ENCODE measurements at regions not wholly inside any gene's neighbourhood (a gene's known extent, or its start where the extent isn't known, plus 50 kb on each side); places are given as distances from the start of the nearest gene placed in this dataset.

GRCh38 chr1:72362538-72362937 is 80.2 kb upstream of the NEGR1 start:
- Histone ChIP-seq H3K9me3 (no peaks in the 10 kb centered on the region), H3K27ac (no peak overlapping the region), H3K36me3 (no peaks in the 10 kb centered on the region), H3K27me3 (no peaks in the 10 kb centered on the region), H3K4me3 (no peak overlapping the region), H3K4me1 (no peaks in the 10 kb centered on the region)
- no peak for DNase-seq (ENCODE audit: low spot score)
- no peak for TF ChIP-seq CTCF (IDR thresholded peaks at IDR 0.05)

DNA sequence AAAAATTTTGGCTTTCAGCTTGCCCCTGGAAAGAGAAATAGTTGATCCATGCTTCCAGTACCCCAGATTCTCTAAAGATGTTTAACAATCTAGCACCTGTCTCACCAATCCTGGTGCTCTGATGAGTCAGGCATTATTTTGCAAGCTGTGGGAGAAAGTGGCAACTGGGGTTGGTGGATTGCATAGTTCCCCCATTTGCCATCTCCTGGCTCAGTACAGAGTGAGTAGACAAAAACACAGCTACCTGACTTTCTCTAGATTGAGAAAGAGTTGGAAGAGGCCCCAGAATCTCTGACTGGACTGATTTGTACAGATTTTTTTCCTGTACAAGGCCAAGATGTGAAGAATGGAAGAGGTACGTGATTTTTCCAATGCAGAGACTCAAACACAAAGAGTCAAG is 75.1 kb upstream of the NEGR1 start:
- Histone ChIP-seq H3K4me3 (no peak overlapping the region), H3K4me1 (no peaks in the 10 kb centered on the region), H3K27me3 (no peaks in the 10 kb centered on the region), H3K9me3 (no peaks in the 10 kb centered on the region), H3K36me3 (no peaks in the 10 kb centered on the region), H3K27ac (no peak overlapping the region)
- TF ChIP-seq CTCF (IDR thresholded peaks at IDR 0.05) = no peak
- DNase-seq (ENCODE audit: low spot score) = no peak

- H3K27me3 ChIP-seq = no peaks in the 10 kb centered on the region
- H3K4me1 ChIP-seq = no peaks in the 10 kb centered on the region
- no peaks in the 10 kb centered on the region for H3K36me3 ChIP-seq
- no peak for DNase-seq (ENCODE audit: low spot score)
- H3K27ac ChIP-seq = no peak overlapping the region
- H3K9me3 ChIP-seq = no peaks in the 10 kb centered on the region
- TF ChIP-seq CTCF (IDR thresholded peaks at IDR 0.05) = no peak
- no peak overlapping the region for H3K4me3 ChIP-seq
Observed at GRCh38 chr1:72355899-72356298, 73.6 kb upstream of the NEGR1 start.

- no peak for TF ChIP-seq CTCF (IDR thresholded peaks at IDR 0.05)
- no peaks in the 10 kb centered on the region for H3K9me3 ChIP-seq
- H3K27me3 ChIP-seq = no peaks in the 10 kb centered on the region
- no peak overlapping the region for H3K4me3 ChIP-seq
- no peak for DNase-seq (ENCODE audit: low spot score)
- H3K27ac ChIP-seq = no peak overlapping the region
- no peaks in the 10 kb centered on the region for H3K36me3 ChIP-seq
- no peaks in the 10 kb centered on the region for H3K4me1 ChIP-seq
Observed at GRCh38 chr1:72341661-72342060, 59.3 kb upstream of the NEGR1 start.

GRCh38 chr1:72336776-72337175 is 54.4 kb upstream of the NEGR1 start:
- Histone ChIP-seq H3K9me3 (no peaks in the 10 kb centered on the region), H3K36me3 (no peaks in the 10 kb centered on the region), H3K4me1 (no peaks in the 10 kb centered on the region), H3K27ac (no peak overlapping the region), H3K27me3 (no peaks in the 10 kb centered on the region), H3K4me3 (no peak overlapping the region)
- no peak for DNase-seq (ENCODE audit: low spot score)
- TF ChIP-seq CTCF (IDR thresholded peaks at IDR 0.05) = no peak

All from right atrium auricular region (tissue), 2 donors.